ENCODE measurements at regions not wholly inside any gene's neighbourhood (a gene's known extent, or its start where the extent isn't known, plus 50 kb on each side); places are given as distances from the start of the nearest gene placed in this dataset.

DNA sequence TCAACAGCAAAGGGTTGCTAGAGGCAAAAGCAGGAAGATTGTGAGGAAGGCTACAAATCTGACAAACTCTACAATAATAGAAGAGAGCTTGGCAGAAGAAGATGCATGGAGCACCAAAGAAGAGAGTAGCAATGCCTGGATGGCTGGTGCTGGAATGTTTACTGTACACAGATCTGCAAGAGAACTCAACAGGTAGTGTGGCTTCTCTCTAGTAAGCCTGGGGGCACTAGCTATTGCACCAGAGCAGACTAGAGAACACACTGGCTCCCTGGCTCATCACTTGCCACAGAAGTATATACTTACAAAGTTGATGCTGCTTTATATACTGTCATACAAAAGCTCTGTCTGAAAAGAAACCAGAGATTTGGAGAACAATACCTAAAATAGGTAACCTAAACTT, 475.0 kb upstream of the NCAM2 start:
- Mint-ChIP-seq H3K36me3 (ENCODE audit: low read depth) (no peaks in the 10 kb centered on the region), H3K4me1 (no peaks in the 10 kb centered on the region), H3K9me3 (no peaks in the 10 kb centered on the region), H3K4me3 (no peak overlapping the region), H3K27ac (no peak overlapping the region), H3K27me3 (ENCODE audit: insufficient read depth) (no peaks in the 10 kb centered on the region)
- H3K4me1 ChIP-seq (ENCODE audit: control insufficient read depth, insufficient read depth, low read length), result no peaks in the 10 kb centered on the region
- no peak overlapping the region for H3K4me3 ChIP-seq (ENCODE audit: low read length)
- no peak overlapping the region for H3K9ac ChIP-seq (ENCODE audit: extremely low read depth, low read length, poor library complexity, severe bottlenecking)
- H3K36me3 ChIP-seq (ENCODE audit: control insufficient read depth, insufficient read depth, low read length), result no peaks in the 10 kb centered on the region
- no peak for TF ChIP-seq CTCF (conservative IDR thresholded peaks at IDR 0.05)
- no peaks in the 10 kb centered on the region for H3K9me3 ChIP-seq (ENCODE audit: control insufficient read depth, low read length)
- H3K27ac ChIP-seq (ENCODE audit: low read depth, low read length), result no peak overlapping the region
- DNase-seq, result no peak
- no peaks in the 10 kb centered on the region for H3K27me3 ChIP-seq (ENCODE audit: control insufficient read depth, insufficient read depth, low read length, poor library complexity, severe bottlenecking)

DNA sequence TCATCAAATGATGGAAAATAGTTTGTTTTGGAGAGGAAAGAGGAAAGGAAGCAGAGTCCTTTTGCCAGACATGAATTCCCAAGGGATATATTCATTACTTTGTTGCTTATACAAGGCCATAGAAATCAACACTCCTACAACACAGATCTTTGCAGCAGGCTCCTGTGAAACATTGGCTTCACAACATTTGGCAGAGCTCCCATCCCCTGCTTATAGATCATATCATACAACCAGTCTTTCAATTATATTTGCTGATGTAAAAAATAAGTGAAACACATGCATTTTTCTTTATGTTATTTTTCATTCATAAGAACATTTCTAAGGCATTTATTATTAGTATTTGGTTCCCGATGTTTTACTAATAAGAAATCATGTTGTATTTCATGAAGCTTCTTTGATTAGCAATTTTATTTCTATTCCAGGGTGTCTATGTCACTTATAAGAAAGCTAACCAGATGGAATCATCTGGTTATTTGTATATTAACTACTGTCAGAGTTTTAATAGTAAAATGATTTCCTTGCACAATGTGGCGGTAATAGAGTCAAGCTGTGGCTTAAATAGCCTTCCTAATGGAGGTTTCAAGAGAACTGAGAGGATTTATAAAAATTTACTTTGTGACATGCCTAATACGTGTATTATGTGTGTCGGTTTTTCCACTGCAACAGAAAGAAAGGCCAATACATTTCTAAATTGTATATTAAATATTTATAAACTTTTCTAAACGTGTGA, 470.3 kb upstream of the NCAM2 start:
- H3K27me3 ChIP-seq (ENCODE audit: control insufficient read depth, insufficient read depth, low read length, poor library complexity, severe bottlenecking), result no peaks in the 10 kb centered on the region
- H3K4me3 Mint-ChIP-seq, result no peak overlapping the region
- H3K4me1 ChIP-seq (ENCODE audit: control insufficient read depth, insufficient read depth, low read length), result no peaks in the 10 kb centered on the region
- H3K9ac ChIP-seq (ENCODE audit: extremely low read depth, low read length, poor library complexity, severe bottlenecking), result no peak overlapping the region
- peaks cover 4% of the 10 kb centered on the region for H3K4me1 Mint-ChIP-seq
- no peak overlapping the region for H3K27ac ChIP-seq (ENCODE audit: low read depth, low read length)
- H3K4me3 ChIP-seq (ENCODE audit: low read length), result no peak overlapping the region
- 100% methylated on average over 1 to 2 of the region's 5 CpGs for WGBS, 2 experiments (ENCODE audit: insufficient coverage in 1 of 2, insufficient read length in 1 of 2)
- no peak for DNase-seq
- no peaks in the 10 kb centered on the region for H3K9me3 Mint-ChIP-seq
- no peak overlapping the region for H3K27ac Mint-ChIP-seq
- H3K9me3 ChIP-seq (ENCODE audit: control insufficient read depth, low read length), result no peaks in the 10 kb centered on the region
- H3K36me3 Mint-ChIP-seq (ENCODE audit: low read depth), result no peaks in the 10 kb centered on the region
- no peak for TF ChIP-seq CTCF (conservative IDR thresholded peaks at IDR 0.05)
- no peaks in the 10 kb centered on the region for H3K36me3 ChIP-seq (ENCODE audit: control insufficient read depth, insufficient read depth, low read length)
- no peaks in the 10 kb centered on the region for H3K27me3 Mint-ChIP-seq (ENCODE audit: insufficient read depth)

DNA sequence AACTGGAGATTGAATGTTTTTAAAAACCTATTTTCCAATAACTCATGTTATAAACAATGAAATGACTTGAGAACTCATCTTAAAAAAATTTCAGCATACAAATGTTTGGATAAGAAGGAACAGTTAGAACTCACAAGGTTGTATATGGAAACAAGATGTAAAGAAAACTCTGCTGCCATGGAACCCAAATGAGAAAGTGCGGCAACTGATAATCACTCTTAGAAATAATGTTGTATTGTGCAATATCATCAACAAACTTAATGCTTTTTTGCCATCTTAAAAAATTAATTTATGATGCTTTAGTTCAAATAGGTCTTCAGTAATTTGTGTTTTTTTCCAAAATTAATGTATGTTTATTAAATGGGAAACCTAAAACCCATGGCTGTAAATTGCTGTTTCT, 461.1 kb upstream of the NCAM2 start:
- DNase-seq, result no peak
- no peaks in the 10 kb centered on the region for H3K27me3 ChIP-seq (ENCODE audit: control insufficient read depth, insufficient read depth, low read length, poor library complexity, severe bottlenecking)
- Mint-ChIP-seq H3K4me3 (no peak overlapping the region), H3K27ac (no peak overlapping the region), H3K9me3 (no peaks in the 10 kb centered on the region), H3K4me1 (peaks cover 1% of the 10 kb centered on the region), H3K36me3 (ENCODE audit: low read depth) (no peaks in the 10 kb centered on the region), H3K27me3 (ENCODE audit: insufficient read depth) (no peaks in the 10 kb centered on the region)
- WGBS, 2 experiments (ENCODE audit: insufficient coverage in 1 of 2, insufficient read length in 1 of 2), result 100% methylated on average over 1 of the region's 1 CpG; no CpG with 5 or more reads in 1 of the 2 experiments
- no peaks in the 10 kb centered on the region for H3K36me3 ChIP-seq (ENCODE audit: control insufficient read depth, insufficient read depth, low read length)
- no peak for TF ChIP-seq CTCF (conservative IDR thresholded peaks at IDR 0.05)
- H3K9me3 ChIP-seq (ENCODE audit: control insufficient read depth, low read length), result no peaks in the 10 kb centered on the region
- H3K4me1 ChIP-seq (ENCODE audit: control insufficient read depth, insufficient read depth, low read length), result no peaks in the 10 kb centered on the region
- no peak overlapping the region for H3K9ac ChIP-seq (ENCODE audit: extremely low read depth, low read length, poor library complexity, severe bottlenecking)
- H3K27ac ChIP-seq (ENCODE audit: low read depth, low read length), result no peak overlapping the region
- H3K4me3 ChIP-seq (ENCODE audit: low read length), result no peak overlapping the region

Data from endodermal cell (in vitro differentiated cells).